GM13976 (cell line): ENCODE measurements at regions not wholly inside any gene's neighbourhood (a gene's known extent, or its start where the extent isn't known, plus 50 kb on each side); places are given as distances from the start of the nearest gene placed in this dataset.

Experiments
- DNase-seq: peaks from one replicate; pipeline ENCODE4 v3.0.0; 2012; ENCODE audit warnings: low spot score
- CTCF ChIP-seq: IDR thresholded peaks from 2 replicates; pipeline ENCODE4 v1.5.1; 2012; ENCODE audit warnings: borderline replicate concordance, mild to moderate bottlenecking; ENCODE audit not compliant: insufficient read depth; ENCODE audit errors: extremely low read depth, missing control alignments, control extremely low read depth
- in situ Hi-C: fragments of 300-500 bp; cut with MboI; formaldehyde crosslinking; loops from one replicate; pipeline ENCODE4 v1.12.0; 2022; ENCODE audit warnings: low sequenced_read_pairs, mixed read lengths, inconsistent platforms; ENCODE audit not compliant: unreplicated experiment

- no peak for DNase-seq
- in situ Hi-C loops, result no loop called here
- TF ChIP-seq CTCF, result no peak
These were observed 72.6 kb upstream of the MC2R start for GRCh38 chr18:13987956-13988355.

GRCh38 chr18:13984080-13984479, 68.7 kb upstream of the MC2R start:
- DNase-seq, result no peak
- no peak for TF ChIP-seq CTCF
- in situ Hi-C loops, result no loop called here

GRCh38 chr18:13983506-13983905, 68.2 kb upstream of the MC2R start:
- in situ Hi-C loops, result no loop called here
- TF ChIP-seq CTCF, result no peak
- no peak for DNase-seq

GRCh38 chr18:13982126-13982525, 66.8 kb upstream of the MC2R start:
- TF ChIP-seq CTCF, result no peak
- no peak for DNase-seq
- in situ Hi-C loops, result no loop called here

GRCh38 chr18:13973061-13973575, 57.8 kb upstream of the MC2R start:
- in situ Hi-C loops, result no loop called here
- no peak for DNase-seq
- TF ChIP-seq CTCF, result no peak
